Epidermal melanocyte (primary cell): ENCODE measurements at regions not wholly inside any gene's neighbourhood (a gene's known extent, or its start where the extent isn't known, plus 50 kb on each side); places are given as distances from the start of the nearest gene placed in this dataset.

ENCODE experiments used
- DNase-seq: peaks from one replicate; pipeline ENCODE4 v3.0.0; 2011; ENCODE audit warnings: low spot score; ENCODE audit not compliant: insufficient read length

- no peak for DNase-seq
Observed at GRCh38 chr20:17819395-17820093, 119.8 kb downstream of the BANF2 start.

GRCh38 chr20:17818187-17818586 is 118.4 kb downstream of the BANF2 start:
- DNase-seq, result no peak

- no peak for DNase-seq
Observed at GRCh38 chr20:17816804-17817587, 117.2 kb downstream of the BANF2 start.

GRCh38 chr20:17811628-17811965 is 111.8 kb downstream of the BANF2 start:
- no peak for DNase-seq

- no peak for DNase-seq
Observed at GRCh38 chr20:17810847-17811627, 111.3 kb downstream of the BANF2 start.

GRCh38 chr20:17810062-17810631 is 110.4 kb downstream of the BANF2 start:
- DNase-seq, result no peak

GRCh38 chr20:17809362-17810061 is 109.7 kb downstream of the BANF2 start:
- no peak for DNase-seq

- DNase-seq, result no peak
Observed at GRCh38 chr20:17808782-17809181, 109.0 kb downstream of the BANF2 start.

GRCh38 chr20:17808357-17808756 is 108.6 kb downstream of the BANF2 start:
- no peak for DNase-seq

GRCh38 chr20:17807651-17808050 is 107.9 kb downstream of the BANF2 start:
- DNase-seq, result no peak

GRCh38 chr20:17806739-17807441 is 107.1 kb downstream of the BANF2 start:
- DNase-seq, result peak; percentile 38

GRCh38 chr20:17806107-17806506 is 106.3 kb downstream of the BANF2 start:
- no peak for DNase-seq

- DNase-seq, result no peak
Observed at GRCh38 chr20:17803765-17804164, 104.0 kb downstream of the BANF2 start.

- no peak for DNase-seq
Observed at GRCh38 chr20:17799575-17800227, 99.9 kb downstream of the BANF2 start.

GRCh38 chr20:17798601-17799000 is 98.8 kb downstream of the BANF2 start:
- DNase-seq, result no peak

GRCh38 chr20:17797579-17797978 is 97.8 kb downstream of the BANF2 start:
- DNase-seq, result no peak

GRCh38 chr20:17797161-17797560 is 97.4 kb downstream of the BANF2 start:
- DNase-seq, result no peak

- DNase-seq, result no peak
Observed at GRCh38 chr20:17796091-17796563, 96.4 kb downstream of the BANF2 start.

GRCh38 chr20:17795501-17796071 is 95.8 kb downstream of the BANF2 start:
- no peak for DNase-seq

- no peak for DNase-seq
Observed at GRCh38 chr20:17795003-17795402, 95.2 kb downstream of the BANF2 start.
